Natural killer cell treated with Interleukin-12 subunit alpha and Interleukin-12 subunit beta and Interleukin-15 and Interleukin-18, amount 100 ng/mL, for 72 hours (primary cell): ENCODE measurements at regions not wholly inside any gene's neighbourhood (a gene's known extent, or its start where the extent isn't known, plus 50 kb on each side); places are given as distances from the start of the nearest gene placed in this dataset.

Experiments
- ATAC-seq, 2 donors: fragments of 150-1000 bp; cut with Tn5 transposase in 1 of 2; sonication (Bioruptor Pico), chemical (Tn5 transposase) in 1 of 2; 2 replicates each; pipeline ENCODE4 v1.10.0; 2021
- DNase-seq: peaks from one replicate; pipeline ENCODE4 v3.0.0; 2022; ENCODE audit warnings: low spot score
- H3K27ac Mint-ChIP-seq, 2 donors: 1 replicate in 1 of 2; 2 replicates in 1 of 2; pipeline ENCODE4 v1.8.0; 2022; ENCODE audit warnings: mixed read lengths in 2 of 2, mild to moderate bottlenecking in 1 of 2, moderate library complexity in 1 of 2
- H3K27me3 Mint-ChIP-seq, 2 donors: 1 replicate in 1 of 2; 2 replicates in 1 of 2; pipeline ENCODE4 v1.8.0; 2022; ENCODE audit warnings: mixed read lengths in 2 of 2
- H3K36me3 Mint-ChIP-seq: one replicate; pipeline ENCODE4 v1.8.0; 2022; ENCODE audit warnings: mixed read lengths
- H3K4me1 Mint-ChIP-seq, 2 donors: 1 replicate in 1 of 2; 2 replicates in 1 of 2; pipeline ENCODE4 v1.8.0; 2022; ENCODE audit warnings: low read depth in 2 of 2, mixed read lengths in 2 of 2, mild to moderate bottlenecking in 1 of 2
- H3K4me3 Mint-ChIP-seq: one replicate; pipeline ENCODE4 v1.8.0; 2022; ENCODE audit warnings: mixed read lengths
- H3K9me3 Mint-ChIP-seq: 2 replicates; pipeline ENCODE4 v1.8.0; 2022; ENCODE audit warnings: mixed read lengths

- H3K36me3 Mint-ChIP-seq = no peaks in the 10 kb centered on the region
- H3K4me1 Mint-ChIP-seq = peaks cover 4 to 5% of the 10 kb centered on the region in 2 donors
- H3K9me3 Mint-ChIP-seq = no peaks in the 10 kb centered on the region
- H3K27me3 Mint-ChIP-seq = peaks cover 0 to 4% of the 10 kb centered on the region in 2 donors
- DNase-seq (no peak), ATAC-seq (no peak)
- H3K4me3 Mint-ChIP-seq = no peak overlapping the region
- H3K27ac Mint-ChIP-seq = no peak overlapping the region
These were observed 394.8 kb downstream of the QKI start for GRCh38 chr6:163809364-163809763.

- Mint-ChIP-seq H3K27ac (no peak overlapping the region), H3K9me3 (no peaks in the 10 kb centered on the region), H3K36me3 (no peaks in the 10 kb centered on the region), H3K27me3 (peaks cover 0 to under 1% of the 10 kb centered on the region in 2 donors), H3K4me3 (no peak overlapping the region), H3K4me1 (peaks cover 0 to under 1% of the 10 kb centered on the region in 2 donors)
- DNase-seq (no peak), ATAC-seq (no peak)
These were observed 394.4 kb downstream of the QKI start for GRCh38 chr6:163808871-163809270.

- Mint-ChIP-seq H3K27ac (no peak overlapping the region), H3K9me3 (no peaks in the 10 kb centered on the region), H3K36me3 (no peaks in the 10 kb centered on the region), H3K4me3 (no peak overlapping the region), H3K27me3 (no peaks in the 10 kb centered on the region), H3K4me1 (no peaks in the 10 kb centered on the region)
- ATAC-seq (no peak), DNase-seq (no peak)
These were observed 393.7 kb downstream of the QKI start for GRCh38 chr6:163808231-163808630.

GRCh38 chr6:163806755-163807499 is 392.4 kb downstream of the QKI start:
- Mint-ChIP-seq H3K4me1 (no peaks in the 10 kb centered on the region), H3K27me3 (no peaks in the 10 kb centered on the region), H3K4me3 (no peak overlapping the region), H3K27ac (no peak overlapping the region), H3K36me3 (no peaks in the 10 kb centered on the region), H3K9me3 (no peaks in the 10 kb centered on the region)
- ATAC-seq = no peak
- no peak for DNase-seq

- Mint-ChIP-seq H3K9me3 (peaks cover 4% of the 10 kb centered on the region), H3K27ac (no peak overlapping the region), H3K4me3 (no peak overlapping the region), H3K4me1 (no peaks in the 10 kb centered on the region), H3K27me3 (peaks cover 0 to 3% of the 10 kb centered on the region in 2 donors), H3K36me3 (no peaks in the 10 kb centered on the region)
- no peak for ATAC-seq
- DNase-seq = no peak
These were observed 390.5 kb downstream of the QKI start for GRCh38 chr6:163804991-163805390.

DNA sequence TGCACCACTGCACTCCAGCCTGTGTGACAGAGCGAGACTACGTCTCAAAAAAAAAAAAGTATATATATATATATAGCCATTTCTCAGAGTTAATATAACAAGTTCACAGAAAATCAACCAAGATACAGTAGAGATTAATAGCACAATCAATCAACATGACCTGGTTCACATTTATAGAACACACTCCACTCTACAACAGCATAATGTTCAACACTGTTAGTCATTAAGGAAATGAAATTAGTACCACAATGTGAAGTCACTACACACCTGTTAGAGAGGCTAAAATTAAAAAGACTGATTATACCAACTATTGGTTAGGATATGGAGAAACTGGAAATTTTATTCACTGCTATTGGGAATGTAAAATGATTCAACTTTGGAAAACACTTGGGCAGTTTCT is 387.7 kb downstream of the QKI start:
- Mint-ChIP-seq H3K27ac (no peak overlapping the region), H3K9me3 (peaks cover 4% of the 10 kb centered on the region), H3K27me3 (peaks cover 8 to 9% of the 10 kb centered on the region in 2 donors), H3K36me3 (peaks cover 8% of the 10 kb centered on the region), H3K4me1 (no peaks in the 10 kb centered on the region), H3K4me3 (no peak overlapping the region)
- DNase-seq (no peak), ATAC-seq (no peak)

GRCh38 chr6:163797296-163797845 is 382.9 kb downstream of the QKI start:
- ATAC-seq (no peak), DNase-seq (no peak)
- Mint-ChIP-seq H3K4me3 (no peak overlapping the region), H3K4me1 (peaks cover 4 to 12% of the 10 kb centered on the region in 2 donors), H3K27me3 (peaks cover 8 to 9% of the 10 kb centered on the region in 2 donors), H3K9me3 (peaks cover 4% of the 10 kb centered on the region), H3K27ac (no peak overlapping the region), H3K36me3 (peaks cover 12% of the 10 kb centered on the region)

DNA sequence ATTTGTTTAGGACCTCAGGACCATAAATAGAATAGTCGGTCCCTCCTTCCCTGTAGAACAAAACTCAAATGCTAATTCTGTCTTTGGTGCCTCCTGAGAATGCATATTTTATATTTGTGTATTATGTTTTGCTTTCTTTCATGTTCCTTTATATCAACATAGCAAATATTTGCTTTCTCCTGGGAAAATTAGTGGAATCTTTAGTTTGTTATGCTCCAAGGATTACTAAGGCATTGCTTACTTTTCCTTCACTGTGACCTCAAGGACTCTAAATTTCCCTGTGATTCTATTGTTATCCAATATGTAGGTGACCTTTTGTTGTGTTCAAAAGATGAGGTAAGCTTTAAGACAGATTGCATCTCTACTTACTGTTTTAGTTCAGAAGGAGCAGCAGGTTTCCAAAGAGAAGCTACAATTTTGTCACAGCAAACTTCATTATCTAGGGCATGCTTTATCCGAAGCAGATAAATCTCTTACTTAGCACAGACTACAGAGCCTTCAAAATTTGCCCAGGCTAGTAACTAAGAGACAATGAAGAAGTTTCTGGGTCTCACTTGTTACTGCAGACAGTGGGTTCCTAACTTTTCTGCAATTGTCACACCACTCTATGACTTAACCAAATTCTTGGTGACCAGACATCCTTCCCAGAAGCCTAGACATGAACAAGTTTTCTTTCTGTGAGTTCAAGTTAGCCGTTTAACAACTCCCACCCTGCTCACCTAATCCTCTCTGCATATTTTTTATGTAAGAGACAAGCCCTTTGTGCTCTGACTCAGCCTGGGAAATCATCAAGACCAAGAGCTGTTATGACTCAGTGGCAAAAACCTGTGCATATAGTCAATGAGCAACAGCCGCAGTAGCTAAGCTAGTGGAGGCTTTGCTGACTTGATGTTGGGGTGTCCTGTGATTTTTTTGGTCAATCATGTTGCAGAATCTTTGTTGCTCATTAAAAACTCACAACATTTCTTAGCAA is 378.8 kb downstream of the QKI start:
- peaks cover 19% of the 10 kb centered on the region for H3K36me3 Mint-ChIP-seq
- ATAC-seq (peak; percentile 93 to 96), DNase-seq (no peak)
- H3K4me3 Mint-ChIP-seq = peak overlapping the region; percentile 44
- peaks cover 8 to 18% of the 10 kb centered on the region in 2 donors for H3K27me3 Mint-ChIP-seq
- no peaks in the 10 kb centered on the region for H3K9me3 Mint-ChIP-seq
- H3K4me1 Mint-ChIP-seq = peaks cover 8 to 23% of the 10 kb centered on the region in 2 donors
- H3K27ac Mint-ChIP-seq = peak overlapping the region in 1 of 2 donors; percentile 51

- ATAC-seq = no peak
- DNase-seq = no peak
- peaks cover 11% of the 10 kb centered on the region for H3K36me3 Mint-ChIP-seq
- H3K4me3 Mint-ChIP-seq = no peak overlapping the region
- peaks cover 18 to 35% of the 10 kb centered on the region in 2 donors for H3K4me1 Mint-ChIP-seq
- no peak overlapping the region for H3K27ac Mint-ChIP-seq
- no peaks in the 10 kb centered on the region for H3K9me3 Mint-ChIP-seq
- peaks cover 3 to 9% of the 10 kb centered on the region in 2 donors for H3K27me3 Mint-ChIP-seq
These were observed 375.8 kb downstream of the QKI start for GRCh38 chr6:163790266-163790840.

GRCh38 chr6:163789199-163789810 is 374.8 kb downstream of the QKI start:
- Mint-ChIP-seq H3K27me3 (peaks cover 3 to 9% of the 10 kb centered on the region in 2 donors), H3K36me3 (peaks cover 11% of the 10 kb centered on the region), H3K4me3 (no peak overlapping the region), H3K9me3 (no peaks in the 10 kb centered on the region), H3K27ac (no peak overlapping the region), H3K4me1 (peaks cover 18 to 35% of the 10 kb centered on the region in 2 donors)
- ATAC-seq (no peak), DNase-seq (no peak)

- peaks cover 3 to 9% of the 10 kb centered on the region in 2 donors for H3K27me3 Mint-ChIP-seq
- H3K9me3 Mint-ChIP-seq = peaks cover 2% of the 10 kb centered on the region
- H3K4me1 Mint-ChIP-seq = peaks cover 24 to 32% of the 10 kb centered on the region in 2 donors
- H3K36me3 Mint-ChIP-seq = peaks cover 6% of the 10 kb centered on the region
- peak overlapping the region; percentile 36 for H3K4me3 Mint-ChIP-seq
- peak overlapping the region; percentile 10 to 20 for H3K27ac Mint-ChIP-seq
- no peak for DNase-seq
- peak; percentile 15 to 51 for ATAC-seq
These were observed 372.6 kb downstream of the QKI start for GRCh38 chr6:163786995-163787671.

- Mint-ChIP-seq H3K4me1 (peaks cover 18 to 22% of the 10 kb centered on the region in 2 donors), H3K27ac (peak overlapping the region in 1 of 2 donors; percentile 4), H3K4me3 (peak overlapping the region; percentile 11), H3K27me3 (peaks cover 0 to 3% of the 10 kb centered on the region in 2 donors), H3K36me3 (no peaks in the 10 kb centered on the region), H3K9me3 (peaks cover 2% of the 10 kb centered on the region)
- DNase-seq = no peak
- peak; percentile 60 to 71 for ATAC-seq
These were observed 368.0 kb downstream of the QKI start for GRCh38 chr6:163782436-163783003.
